GM21576 (cell line): ENCODE measurements at regions not wholly inside any gene's neighbourhood (a gene's known extent, or its start where the extent isn't known, plus 50 kb on each side); places are given as distances from the start of the nearest gene placed in this dataset.

Source experiments
- ATAC-seq: cut with Tn5 transposase; IDR thresholded peaks from one replicate; pipeline ENCODE4 v1.9.1; 2021; ENCODE audit warnings: mild to moderate bottlenecking, moderate library complexity; ENCODE audit not compliant: unreplicated experiment

DNA sequence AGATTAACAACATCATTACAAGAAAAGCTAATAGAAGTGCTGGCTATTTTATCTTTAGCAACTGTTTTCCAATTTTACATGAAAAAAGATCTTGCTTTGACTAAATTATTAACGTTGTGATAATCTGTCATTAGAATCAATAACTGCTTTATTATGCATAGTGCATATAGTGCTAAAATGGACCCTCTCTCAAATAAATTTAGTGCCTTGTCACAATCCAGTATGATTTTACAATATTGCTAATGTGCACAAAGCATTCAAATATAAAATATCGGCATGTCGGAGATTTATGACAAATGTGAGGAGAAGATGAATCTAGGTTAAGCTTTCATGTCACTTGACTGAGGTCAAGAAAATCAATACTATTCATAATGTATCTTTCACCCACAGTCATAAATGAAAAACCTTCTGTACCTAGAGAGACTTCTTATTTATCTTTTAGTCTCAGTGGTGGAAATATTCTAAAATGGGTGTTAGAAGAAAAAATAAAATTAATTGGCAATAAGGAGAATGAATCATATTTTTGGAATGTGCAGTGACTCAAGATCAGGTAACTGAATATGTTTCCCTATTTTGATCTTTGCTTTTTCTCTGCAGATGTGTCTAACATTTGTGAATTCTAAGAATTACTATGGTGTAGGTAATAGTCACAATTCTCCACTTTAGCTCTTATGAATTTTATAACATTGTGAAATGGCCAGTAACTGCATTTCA, 672.9 kb upstream of the GRAMD2B start:
- no peak for ATAC-seq

- no peak for ATAC-seq
Observed at GRCh38 chr5:125750861-125751186, 672.4 kb upstream of the GRAMD2B start.

- ATAC-seq, result no peak
Observed at GRCh38 chr5:125756456-125756855, 666.8 kb upstream of the GRAMD2B start.

- ATAC-seq, result no peak
Observed at GRCh38 chr5:125766706-125767105, 656.5 kb upstream of the GRAMD2B start.

DNA sequence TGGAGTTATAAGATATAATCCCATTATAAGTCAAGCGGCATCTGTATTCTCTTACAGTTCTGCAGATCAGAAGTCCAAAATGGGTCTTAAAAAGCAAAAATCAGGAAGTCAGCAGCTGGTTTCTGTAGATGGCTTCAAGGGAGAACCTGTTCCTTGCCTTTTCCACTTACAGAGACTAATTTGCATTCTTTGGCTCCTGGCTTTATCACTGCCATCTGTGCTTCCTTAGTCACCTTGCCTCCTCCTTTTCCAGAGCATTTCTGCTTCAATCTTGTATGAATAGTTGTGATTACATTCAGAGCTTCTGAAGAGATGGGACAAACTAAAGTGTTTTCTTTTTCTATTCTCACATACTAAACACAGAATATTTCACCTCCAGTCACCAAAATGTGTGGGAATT, 647.3 kb upstream of the GRAMD2B start:
- no peak for ATAC-seq

DNA sequence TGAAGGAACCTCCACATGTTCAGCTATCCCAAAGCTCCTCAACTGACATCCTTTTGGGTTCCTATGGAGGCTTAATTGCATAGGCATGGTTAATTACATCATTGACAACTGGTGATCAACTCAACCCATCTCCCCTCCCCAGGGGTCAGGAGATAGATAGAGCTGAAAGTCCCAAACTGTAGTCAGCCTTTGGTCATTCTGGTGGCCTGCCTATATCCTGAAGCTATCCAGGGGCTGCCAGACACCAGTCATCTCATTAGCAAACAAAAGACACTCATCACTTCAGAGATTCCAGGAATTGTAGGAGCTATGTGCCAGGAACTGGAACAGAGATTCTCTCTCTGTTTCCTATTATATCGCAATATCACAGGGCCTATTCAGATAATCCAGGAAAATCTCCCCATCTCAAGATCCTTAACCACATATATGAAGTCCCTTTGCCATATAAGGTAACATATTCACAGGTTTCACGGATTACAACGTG, 646.5 kb upstream of the GRAMD2B start:
- ATAC-seq, result no peak

DNA sequence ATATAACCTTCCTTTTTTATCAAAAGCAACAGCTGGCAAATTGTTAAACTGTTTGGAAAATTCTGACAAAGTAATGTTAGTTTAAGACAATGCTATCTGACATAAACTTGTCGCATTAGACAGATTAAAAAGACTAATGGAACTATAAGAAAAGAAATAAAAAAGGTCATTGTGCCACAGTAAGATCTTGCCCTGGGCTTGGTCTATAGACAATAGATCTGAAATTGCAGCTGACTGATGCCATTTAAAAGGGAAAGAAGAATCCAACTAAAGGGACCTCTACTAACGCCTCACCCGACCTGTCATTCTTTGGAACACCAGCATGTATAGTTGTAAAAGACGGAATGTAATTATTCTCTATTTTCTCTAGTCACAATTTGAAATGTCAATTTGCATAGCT, 644.4 kb upstream of the GRAMD2B start:
- ATAC-seq, result no peak

GRCh38 chr5:125785407-125785806, 637.8 kb upstream of the GRAMD2B start:
- ATAC-seq, result no peak

DNA sequence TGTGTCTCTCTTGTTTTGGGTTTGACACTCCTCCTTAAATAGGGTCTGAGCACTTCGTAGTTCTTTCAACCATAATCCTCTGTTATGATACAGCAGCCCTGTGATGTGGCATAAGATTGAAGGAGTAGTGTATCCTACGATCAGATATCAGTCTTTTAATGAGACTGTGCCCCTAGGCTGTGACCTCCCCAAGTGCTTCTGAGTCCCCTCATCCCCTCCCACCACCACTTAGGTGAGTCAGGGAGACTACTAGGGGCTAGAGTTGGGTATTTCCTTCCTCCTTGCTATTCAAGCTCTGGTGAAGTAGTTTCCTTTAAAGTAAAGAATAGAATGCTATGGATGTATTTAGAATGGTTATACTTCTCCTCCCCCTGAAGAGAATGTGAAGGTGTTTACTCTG, 637.2 kb upstream of the GRAMD2B start:
- ATAC-seq, result no peak

DNA sequence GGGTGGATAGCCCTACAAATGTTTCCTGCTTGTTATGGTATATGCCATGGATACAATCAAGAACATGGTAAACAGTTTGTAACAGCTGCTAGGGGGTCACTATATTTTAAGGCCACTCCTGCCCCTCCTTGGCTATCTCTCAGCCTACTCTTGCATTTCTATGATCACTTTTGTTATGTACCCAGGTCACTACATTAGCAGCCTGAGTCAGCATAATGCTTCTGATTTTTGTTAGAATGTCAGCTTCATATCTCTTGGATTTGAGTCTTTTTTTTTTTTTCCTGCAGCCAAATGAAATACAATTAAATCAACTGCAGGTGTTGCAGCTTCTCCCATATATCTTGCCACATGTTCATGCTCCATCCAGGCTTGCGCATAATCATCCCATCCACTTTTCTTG, 629.7 kb upstream of the GRAMD2B start:
- ATAC-seq, result no peak

DNA sequence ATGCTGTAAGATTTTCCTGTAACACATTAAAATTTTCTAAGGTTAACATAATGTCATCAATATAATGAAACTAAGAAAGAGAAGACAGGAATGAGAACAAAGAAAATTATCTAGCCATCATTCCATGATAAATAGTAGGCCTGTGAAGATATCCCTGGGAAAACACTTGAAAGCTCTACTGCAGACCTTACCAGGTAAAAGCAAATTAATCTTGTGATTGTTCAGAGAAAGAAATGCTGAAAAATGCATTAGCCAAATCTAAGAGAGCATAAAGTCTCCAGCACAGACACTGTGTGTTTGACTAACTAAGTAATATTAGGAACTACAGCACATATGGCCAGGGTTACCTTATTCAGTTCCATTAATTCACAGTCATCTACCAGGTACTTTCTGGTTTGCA, 628.3 kb upstream of the GRAMD2B start:
- no peak for ATAC-seq

DNA sequence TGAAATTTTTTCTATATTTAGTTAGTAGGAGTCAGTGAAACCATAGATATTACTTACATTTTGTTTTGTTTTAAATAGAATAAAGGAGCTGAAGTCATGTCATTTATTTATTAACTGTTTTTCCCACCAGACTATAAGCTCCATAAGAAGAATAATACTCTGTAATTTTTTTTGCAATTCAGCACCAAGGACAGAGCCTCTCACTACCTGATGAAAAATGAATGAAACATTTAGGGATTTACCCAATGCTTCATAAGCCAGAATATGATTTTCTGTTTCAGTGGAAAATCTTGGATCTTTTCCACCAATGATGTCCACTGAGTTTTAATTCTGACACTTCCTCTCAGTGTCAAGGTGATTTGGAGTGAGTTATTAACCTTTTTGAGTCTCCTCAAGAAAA, 624.9 kb upstream of the GRAMD2B start:
- no peak for ATAC-seq

DNA sequence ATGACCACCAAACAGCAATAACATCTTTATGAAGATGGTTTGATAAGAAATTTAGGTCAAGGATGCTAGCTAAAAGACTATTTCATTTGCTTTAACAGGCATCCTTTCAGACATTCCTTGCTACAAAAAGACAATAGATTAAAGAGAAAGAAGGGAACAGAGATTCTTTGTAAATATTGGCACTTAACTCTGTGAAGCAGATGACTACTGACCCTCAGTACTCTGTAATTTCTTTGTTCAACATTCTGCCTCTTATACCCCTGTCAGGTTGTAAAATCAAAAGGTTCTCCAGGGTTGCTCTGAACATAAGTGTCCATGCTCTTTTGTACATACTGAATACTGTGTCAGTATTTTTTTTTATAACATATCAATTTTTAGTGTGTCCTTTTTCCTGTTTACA, 610.6 kb upstream of the GRAMD2B start:
- ATAC-seq, result no peak

DNA sequence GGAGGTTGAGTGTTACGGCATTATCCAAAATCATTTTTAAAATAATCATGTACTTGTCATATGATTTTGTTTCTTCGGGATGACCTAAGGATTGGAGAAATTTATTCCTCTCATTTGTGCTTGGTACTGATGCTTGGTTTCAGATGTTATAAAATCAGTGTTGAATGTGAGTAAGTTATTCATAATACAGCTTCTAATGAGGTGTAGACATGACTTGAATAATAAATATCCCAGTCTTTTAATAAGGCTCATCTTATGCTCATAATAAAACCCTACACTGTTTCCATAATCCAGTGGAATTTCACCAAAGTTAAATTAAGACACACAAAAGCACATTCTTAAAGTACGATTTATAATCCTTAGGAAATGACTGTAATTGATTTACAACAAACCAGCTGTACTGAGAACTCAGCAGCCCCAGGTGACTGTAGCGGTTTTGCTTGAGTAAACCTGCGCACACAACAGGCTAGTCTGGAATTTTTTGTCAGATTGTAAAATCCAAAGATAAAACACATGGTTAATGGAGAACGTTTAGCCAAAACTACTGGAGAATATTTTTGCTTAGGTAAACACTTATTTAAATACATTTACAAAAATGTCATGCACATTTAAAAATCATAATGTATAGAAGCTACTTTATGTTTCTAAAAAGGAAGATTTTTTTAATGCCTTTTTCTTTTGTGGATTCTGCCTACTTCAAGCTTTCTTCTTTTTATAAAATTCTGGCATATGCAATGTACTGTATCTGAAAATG, 609.8 kb upstream of the GRAMD2B start:
- ATAC-seq, result no peak

DNA sequence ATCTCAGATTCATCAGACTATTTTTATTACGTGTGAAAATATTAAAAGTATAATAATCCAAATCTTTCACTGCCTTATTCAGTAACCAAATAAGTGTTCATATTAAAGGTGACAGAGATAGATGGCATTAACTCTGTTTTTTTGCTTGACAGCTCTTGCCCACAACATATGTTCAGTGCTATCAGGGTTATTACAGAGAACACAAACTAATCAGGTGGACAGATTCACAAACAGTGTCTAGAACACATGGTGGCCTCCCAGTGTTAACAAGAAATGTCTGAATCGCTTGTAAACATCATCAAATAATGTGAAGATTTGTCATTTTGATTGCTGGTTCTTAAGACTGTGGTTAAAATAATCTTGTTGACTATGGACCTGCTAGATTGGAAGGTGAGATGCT, 609.1 kb upstream of the GRAMD2B start:
- ATAC-seq, result no peak

DNA sequence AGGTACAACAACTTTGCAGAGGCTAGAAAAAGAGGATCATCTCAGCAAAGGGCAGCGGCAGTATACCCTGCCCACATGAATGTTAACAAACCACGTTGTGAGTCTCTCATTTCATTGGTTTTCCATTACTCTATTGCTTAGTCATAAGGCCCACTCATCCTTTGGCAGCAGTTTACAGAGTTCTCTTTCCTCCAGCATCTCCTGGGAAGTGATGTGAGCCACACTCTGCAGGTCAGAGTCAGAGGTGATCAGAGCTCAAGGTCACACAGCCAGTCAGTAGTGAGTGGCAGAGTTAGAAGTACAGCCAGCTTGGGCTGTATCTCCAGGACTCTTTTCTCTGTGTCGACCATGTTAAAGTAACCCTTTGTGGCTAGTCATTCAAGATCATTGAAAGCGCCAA, 599.6 kb upstream of the GRAMD2B start:
- ATAC-seq, result no peak

GRCh38 chr5:125826214-125826613, 597.0 kb upstream of the GRAMD2B start:
- no peak for ATAC-seq

- ATAC-seq, result no peak
Observed at GRCh38 chr5:125829349-125829748, 593.9 kb upstream of the GRAMD2B start.

GRCh38 chr5:125833398-125833797, 589.8 kb upstream of the GRAMD2B start:
- no peak for ATAC-seq

DNA sequence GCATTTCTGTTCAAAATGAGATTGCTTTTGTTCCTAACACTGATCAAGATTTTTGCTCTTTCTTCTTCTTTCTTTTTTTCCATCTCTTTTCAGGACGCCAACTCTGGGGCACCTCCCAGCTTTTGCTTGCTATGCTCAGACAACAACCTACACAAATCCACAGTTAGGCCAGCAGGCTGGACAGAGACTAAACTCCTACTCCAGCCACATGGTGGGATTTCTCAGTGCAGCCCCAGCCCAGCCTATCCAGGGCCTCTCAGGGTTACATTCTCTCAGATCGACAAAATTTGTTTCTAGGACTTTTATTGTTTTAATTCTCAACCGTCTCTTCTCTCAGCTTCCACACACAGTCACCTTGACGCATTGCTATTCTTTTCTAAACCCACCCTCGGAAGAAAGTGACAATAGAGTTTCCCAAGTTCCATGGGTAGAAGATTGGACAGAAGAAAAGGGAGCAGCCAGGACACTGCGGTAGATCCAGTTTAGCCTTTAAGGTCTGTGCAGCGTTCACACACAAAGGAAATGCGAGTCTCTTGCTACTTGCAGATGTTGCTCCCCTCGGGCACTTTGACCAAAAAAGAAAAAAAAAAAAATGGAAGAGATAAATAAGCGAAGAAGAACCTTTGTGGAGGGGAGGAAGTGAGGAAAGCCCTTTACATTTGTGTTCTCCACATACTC, 588.6 kb upstream of the GRAMD2B start:
- no peak for ATAC-seq

DNA sequence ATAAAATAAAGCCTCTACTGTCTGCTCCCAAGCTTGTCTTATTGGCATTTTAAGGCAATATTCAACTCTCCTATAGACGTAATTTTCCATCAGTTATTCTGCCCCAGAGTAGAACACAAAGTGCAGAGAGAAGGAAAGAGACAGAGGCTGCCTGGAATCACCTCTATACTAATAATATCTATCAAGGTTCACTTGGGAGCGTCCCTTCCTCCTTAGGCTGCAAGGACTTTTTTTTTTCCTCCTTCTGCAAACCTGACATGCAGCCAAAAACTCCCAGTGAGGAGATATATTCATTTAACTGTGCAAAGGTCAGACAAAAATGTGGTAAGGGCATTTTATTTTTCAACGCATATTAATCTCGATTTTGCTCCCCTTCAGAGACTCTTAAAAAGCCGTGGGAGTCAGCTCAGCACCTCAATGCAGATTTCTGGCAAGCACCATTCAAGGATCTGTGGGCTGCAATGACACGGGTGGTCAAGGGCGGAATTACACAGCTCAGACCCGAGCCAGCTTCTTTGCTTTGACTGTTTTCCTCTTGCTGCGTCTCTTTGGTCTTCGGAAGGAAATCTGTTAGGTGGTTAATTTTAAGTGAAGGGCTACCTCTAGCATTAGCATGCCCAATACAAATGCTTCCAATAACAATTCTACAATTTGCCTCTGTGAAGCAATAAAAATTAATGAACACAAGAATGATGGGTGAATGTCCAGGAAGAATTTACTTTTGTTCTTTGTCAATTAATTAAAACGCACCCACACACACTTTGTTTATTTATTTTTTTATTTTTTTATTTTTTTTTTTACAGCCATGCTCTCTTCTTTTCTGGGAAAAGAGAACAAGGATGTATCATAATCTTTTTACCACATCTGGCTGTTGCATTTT, 587.7 kb upstream of the GRAMD2B start:
- peak; percentile 70 for ATAC-seq
